Pancreas (tissue), 10 donors: ENCODE measurements at regions not wholly inside any gene's neighbourhood (a gene's known extent, or its start where the extent isn't known, plus 50 kb on each side); places are given as distances from the start of the nearest gene placed in this dataset.

Source experiments
- ATAC-seq, 4 donors: fragments of 200-7000 bp; cut with Tn5 transposase; one replicate each; pipeline versions ENCODE4 v1.8.0 to v1.9.1; 2020; ENCODE audit warnings: mild to moderate bottlenecking in 4 of 4, moderate library complexity in 4 of 4
- DNase-seq, 6 donors: peaks; one replicate each; pipeline ENCODE4 v3.0.0-alpha.2; 2020
- FAIRE-seq: peaks from 2 replicates; lab custom pipeline; 2012; peaks lifted over from hg19 to GRCh38; lab: Jason Lieb, UNC
- H3K27ac ChIP-seq, 4 donors: fragments of 200-600 bp; sonication (generic); 1 replicate in 3 of 4; 2 replicates in 1 of 4; pipeline versions ENCODE4 v1.5.0 to v1.8.0; 2020
- H3K27me3 ChIP-seq, 4 donors: fragments of 200-600 bp; one replicate each; pipeline ENCODE4 v1.8.0; 2021
- H3K36me3 ChIP-seq, 3 donors: fragments of 200-600 bp; sonication (generic) in 1 of 3; one replicate each; pipeline versions ENCODE4 v1.5.0 to v1.8.0; 2020 to 2021
- H3K4me1 ChIP-seq, 3 donors: fragments of 200-600 bp; one replicate each; pipeline ENCODE4 v1.8.0; 2021
- H3K4me3 ChIP-seq, 4 donors: fragments of 200-600 bp; sonication (generic) in 2 of 4; one replicate each; pipeline versions ENCODE4 v1.5.0 to v1.8.0; 2020 to 2021
- H3K9me3 ChIP-seq, 4 donors: fragments of 200-600 bp; one replicate each; pipeline ENCODE4 v1.8.0; 2021
- WGBS, 2 donors: extraction: QIAGEN DNeasy Blood & Tissue Kit; methylation state at CpG; one replicate each; pipeline ENCODE4 v1.1.7; 2013; 5-methylcytosine and 5-hydroxymethylcytosine counted together
- intact Hi-C, 3 donors: fragments of 100-400 bp; cut with DNase I; formaldehyde crosslinking; loops; one replicate each; pipeline versions ENCODE4 v1.11.1 to v1.14.2; 2022
- TF ChIP-seq, protein P1 (sequence below), 4 donors: fragments of 200-600 bp; sonication (generic) in 3 of 4; IDR thresholded peaks; one replicate each; pipeline versions ENCODE4 v1.5.0 to v1.8.0; 2021; ENCODE audit warnings: antibody characterized with exemption in 4 of 4
- donor health status: healthy with polysubstance abuse.
- donor health status: DM: no; HTN: no; CAD: no; lungs with moderate emphysema.
- donor health status: DM: no; HTN: no; CAD: no.
- donor health status: control.
- donor health status: control.
- donor health status: Bipolar disorder and iron deficiency.
- donor health status: DM: yes; HTN: yes; CAD: no.
- donor health status: DM: no; HTN: no; CAD: no.
- donor health status: DM: no; HTN: no; CAD: no.
- donor health status: DM: yes; HTN: yes; CAD: no.

DNA sequence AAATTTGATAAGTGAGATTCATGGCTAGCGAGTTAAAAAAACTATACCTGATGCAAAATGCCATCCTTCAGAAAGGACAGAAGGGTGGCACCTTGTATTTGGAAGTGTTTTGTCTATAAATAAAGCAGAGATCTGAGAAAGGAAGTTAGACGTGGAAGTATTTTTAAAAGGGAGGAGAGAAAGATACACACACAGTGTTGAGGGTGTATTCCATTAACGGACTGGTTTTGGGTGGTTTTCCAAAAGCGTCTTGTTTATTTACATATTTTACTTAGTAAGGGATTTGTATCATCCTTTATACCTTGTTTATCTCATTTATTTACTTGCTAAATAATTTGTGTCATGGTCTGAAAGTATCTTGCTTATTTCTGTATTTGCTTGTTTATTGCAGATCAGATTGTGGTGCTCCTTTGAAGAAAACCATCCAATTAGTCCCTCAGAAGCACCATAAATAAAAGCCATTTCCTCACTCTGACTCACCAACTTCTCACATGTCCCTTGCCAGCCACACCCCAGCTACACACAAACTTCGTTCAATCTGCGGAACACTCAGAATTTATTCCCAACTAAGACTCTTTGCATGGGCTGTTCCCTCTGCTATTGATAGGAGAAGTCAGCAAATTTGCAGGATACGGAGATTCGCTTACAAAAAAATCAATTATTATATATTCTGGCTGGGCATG is 90.8 kb downstream of the FAM124B start:
- no peak for ATAC-seq
- TF ChIP-seq, protein P1, sequence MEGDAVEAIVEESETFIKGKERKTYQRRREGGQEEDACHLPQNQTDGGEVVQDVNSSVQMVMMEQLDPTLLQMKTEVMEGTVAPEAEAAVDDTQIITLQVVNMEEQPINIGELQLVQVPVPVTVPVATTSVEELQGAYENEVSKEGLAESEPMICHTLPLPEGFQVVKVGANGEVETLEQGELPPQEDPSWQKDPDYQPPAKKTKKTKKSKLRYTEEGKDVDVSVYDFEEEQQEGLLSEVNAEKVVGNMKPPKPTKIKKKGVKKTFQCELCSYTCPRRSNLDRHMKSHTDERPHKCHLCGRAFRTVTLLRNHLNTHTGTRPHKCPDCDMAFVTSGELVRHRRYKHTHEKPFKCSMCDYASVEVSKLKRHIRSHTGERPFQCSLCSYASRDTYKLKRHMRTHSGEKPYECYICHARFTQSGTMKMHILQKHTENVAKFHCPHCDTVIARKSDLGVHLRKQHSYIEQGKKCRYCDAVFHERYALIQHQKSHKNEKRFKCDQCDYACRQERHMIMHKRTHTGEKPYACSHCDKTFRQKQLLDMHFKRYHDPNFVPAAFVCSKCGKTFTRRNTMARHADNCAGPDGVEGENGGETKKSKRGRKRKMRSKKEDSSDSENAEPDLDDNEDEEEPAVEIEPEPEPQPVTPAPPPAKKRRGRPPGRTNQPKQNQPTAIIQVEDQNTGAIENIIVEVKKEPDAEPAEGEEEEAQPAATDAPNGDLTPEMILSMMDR (IDR thresholded peaks at IDR 0.05) = no peak
- Histone ChIP-seq H3K4me3 (no peak overlapping the region), H3K27me3 (no peaks in the 10 kb centered on the region), H3K4me1 (no peaks in the 10 kb centered on the region), H3K9me3 (no peaks in the 10 kb centered on the region), H3K27ac (no peak overlapping the region), H3K36me3 (no peaks in the 10 kb centered on the region)
- FAIRE-seq = no peak
- intact Hi-C loops = no loop called here
- WGBS, 2 donors = 70 to 76% methylated on average over 8 of the region's 8 CpGs
- DNase-seq = no peak

DNA sequence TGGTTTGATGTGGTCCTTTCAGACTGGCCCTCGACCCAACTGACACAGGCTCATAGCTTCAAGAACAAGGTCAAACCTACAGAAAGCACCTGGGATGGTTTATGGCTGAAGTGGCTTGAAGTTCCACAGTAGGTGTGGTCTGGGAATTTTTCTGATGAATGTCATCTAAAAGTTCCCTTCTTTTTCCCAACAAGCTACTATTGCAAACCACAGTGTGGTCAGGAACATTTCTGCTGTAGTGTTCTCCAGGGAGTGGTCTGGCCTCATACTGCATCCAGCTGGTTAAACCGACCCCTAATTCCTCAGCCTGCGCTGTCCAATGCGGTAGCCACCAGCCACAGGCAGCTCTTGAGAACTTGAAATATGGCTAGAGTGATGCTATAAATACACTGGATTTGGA is 92.7 kb downstream of the FAM124B start:
- no peak overlapping the region for H3K4me3 ChIP-seq
- no peak overlapping the region for H3K27ac ChIP-seq
- no peaks in the 10 kb centered on the region for H3K27me3 ChIP-seq
- no peak for DNase-seq
- no peak for ATAC-seq
- no peak for FAIRE-seq
- intact Hi-C loops = no loop called here
- 87 to 88% methylated on average over 4 of the region's 4 CpGs for WGBS, 2 donors
- H3K4me1 ChIP-seq = no peaks in the 10 kb centered on the region
- TF ChIP-seq, protein P1 (IDR thresholded peaks at IDR 0.05) = no peak
- no peaks in the 10 kb centered on the region for H3K9me3 ChIP-seq
- H3K36me3 ChIP-seq = no peaks in the 10 kb centered on the region

DNA sequence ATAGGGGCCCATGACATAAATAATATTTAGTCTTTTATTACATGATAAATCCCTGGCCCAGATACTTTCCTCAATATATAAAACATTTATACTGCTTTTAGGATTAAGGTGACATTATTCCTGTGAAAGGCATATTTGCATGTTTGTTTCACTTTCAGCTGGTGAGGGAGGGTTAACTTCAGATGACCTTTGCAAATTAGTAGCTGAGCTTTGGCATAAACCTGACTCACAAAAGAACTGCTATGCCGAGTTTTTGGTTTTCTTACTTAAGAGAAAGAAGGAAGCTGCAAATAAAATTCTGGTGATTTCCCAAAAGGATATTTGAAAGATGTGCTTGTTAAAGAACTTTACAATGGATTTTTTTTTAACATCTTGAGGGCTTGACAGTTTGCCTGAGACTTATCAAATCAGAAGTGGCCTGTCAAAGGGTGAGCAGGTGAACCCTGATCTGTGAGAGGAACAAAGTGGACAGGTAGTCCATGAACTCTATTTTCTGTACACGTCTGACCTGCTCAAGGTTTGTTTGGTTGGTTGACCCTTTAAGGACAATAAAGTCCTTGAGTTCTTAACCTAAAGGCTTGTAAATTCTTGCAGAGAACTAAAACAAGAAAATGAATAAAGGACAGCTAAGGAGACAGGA is 93.5 kb downstream of the FAM124B start:
- no peak for DNase-seq
- TF ChIP-seq, protein P1 (IDR thresholded peaks at IDR 0.05) = no peak
- FAIRE-seq = no peak
- intact Hi-C loops = no loop called here
- Histone ChIP-seq H3K36me3 (no peaks in the 10 kb centered on the region), H3K27ac (peak overlapping the region in 1 of 4 donors; percentile 37), H3K4me3 (no peak overlapping the region), H3K27me3 (no peaks in the 10 kb centered on the region), H3K4me1 (no peaks in the 10 kb centered on the region), H3K9me3 (no peaks in the 10 kb centered on the region)
- ATAC-seq = no peak
- whole genome bisulfite sequencing, 2 donors = 14 to 17% methylated on average over 2 of the region's 2 CpGs

GRCh38 chr2:224302952-224303351 is 99.0 kb downstream of the FAM124B start:
- intact Hi-C loops = no loop called here
- H3K36me3 ChIP-seq = no peaks in the 10 kb centered on the region
- ATAC-seq (no peak), DNase-seq (no peak), FAIRE-seq (no peak)
- no peak overlapping the region for H3K27ac ChIP-seq
- 70% methylated on average over 8 of the region's 8 CpGs for WGBS, 2 donors
- H3K4me3 ChIP-seq = no peak overlapping the region
- no peaks in the 10 kb centered on the region for H3K27me3 ChIP-seq
- no peaks in the 10 kb centered on the region for H3K9me3 ChIP-seq
- no peaks in the 10 kb centered on the region for H3K4me1 ChIP-seq
- TF ChIP-seq, protein P1 (IDR thresholded peaks at IDR 0.05) = no peak

DNA sequence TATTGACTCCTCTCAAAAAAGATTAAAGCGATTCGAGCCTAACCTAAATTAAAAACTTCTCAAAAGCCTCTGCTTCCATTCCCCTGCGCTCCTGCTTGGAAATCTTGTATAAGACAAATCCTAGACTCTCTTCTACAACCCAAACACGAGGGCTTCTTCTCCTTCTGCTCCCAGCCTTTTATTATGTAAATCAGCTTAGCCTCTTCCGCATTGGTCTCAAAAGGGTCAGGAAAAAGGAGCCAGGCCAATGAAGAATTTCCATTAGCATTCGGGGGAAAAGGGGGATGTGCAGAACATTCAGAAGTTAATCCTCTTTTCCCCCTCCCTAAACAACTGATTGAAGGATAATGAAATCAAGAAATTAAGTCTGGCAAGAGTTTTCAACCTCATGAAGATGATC is 107.9 kb downstream of the FAM124B start:
- intact Hi-C loops = loop anchor here in 1 of 3 donors (10.0 kb wide), 1 partner anchor 309 kb away; no protein-coding TSS in a partner anchor
- FAIRE-seq (no peak), DNase-seq (no peak), ATAC-seq (no peak)
- WGBS, 2 donors = 66 to 67% methylated on average over 6 of the region's 6 CpGs
- no peak overlapping the region for H3K27ac ChIP-seq
- no peak overlapping the region for H3K4me3 ChIP-seq
- H3K4me1 ChIP-seq = no peaks in the 10 kb centered on the region
- H3K27me3 ChIP-seq = no peaks in the 10 kb centered on the region
- H3K9me3 ChIP-seq = no peaks in the 10 kb centered on the region
- H3K36me3 ChIP-seq = no peaks in the 10 kb centered on the region
- TF ChIP-seq, protein P1 (IDR thresholded peaks at IDR 0.05) = no peak
